HepG2 (cell line): ENCODE measurements at regions not wholly inside any gene's neighbourhood (a gene's known extent, or its start where the extent isn't known, plus 50 kb on each side); places are given as distances from the start of the nearest gene placed in this dataset.

ENCODE experiments used
- ATAC-seq: fragments of 200-7000 bp; cut with Tn5 transposase; 3 replicates; pipeline ENCODE4 v1.9.1; 2020; ENCODE audit warnings: mild to moderate bottlenecking, moderate library complexity
- BruUV-seq: library from RNA; stranded (reverse); fragments of 400-500 nt; replicated peaks from 2 replicates; lab custom pipeline; 2021; lab: Mats Ljungman, UMichigan
- CTCF ChIA-PET: fragments of 300-600 bp; formaldehyde crosslinking; extraction: SDS; loops from one replicate; lab custom pipeline; 2021; ENCODE audit warnings: low total read pairs, inconsistent platforms, low intra/inter-chr PET ratio; lab: Yijun Ruan, JAX
- POLR2A ChIA-PET: fragments of 350-600 bp; sonication (Branson Sonifier 250); formaldehyde crosslinking; loops from one replicate; lab custom pipeline; 2020; ENCODE audit warnings: antibody characterized with exemption, inconsistent platforms; lab: Yijun Ruan, JAX
- DNase-seq: peaks from one replicate; pipeline ENCODE4 v3.0.0-alpha.2; 2015; ENCODE audit warnings: low spot score
- FAIRE-seq: peaks from 3 replicates; lab custom pipeline; 2011; peaks lifted over from hg19 to GRCh38; lab: Jason Lieb, UNC
- H2AFZ ChIP-seq: one replicate; pipeline ENCODE4 v1.6.1; 2011; ENCODE audit warnings: low read length, inconsistent platforms
- H3K27ac ChIP-seq: fragments of 300-600 bp; 3 replicates; pipeline ENCODE4 v1.8.0; 2011; ENCODE audit warnings: mixed run types, mild to moderate bottlenecking, mixed read lengths, low read length, inconsistent platforms; ENCODE audit not compliant: insufficient read depth; ENCODE audit errors: extremely low read length
- H3K27me3 ChIP-seq, 2 experiments: fragments of 200-600 bp in 1 of 2; 2 replicates in 1 of 2; 3 replicates in 1 of 2; pipeline versions ENCODE4 v1.6.0 to v1.8.0; 2011; ENCODE audit warnings: low read length in 2 of 2, mild to moderate bottlenecking in 2 of 2, moderate library complexity in 2 of 2, inconsistent platforms in 1 of 2; ENCODE audit not compliant: insufficient read depth in 2 of 2, control insufficient read depth in 1 of 2
- H3K36me3 ChIP-seq, 2 experiments: fragments of 200-600 bp in 1 of 2; replicated peaks in 1 of 2; 2 replicates in 1 of 2; 3 replicates in 1 of 2; pipeline versions ENCODE4 v1.5.1 to v1.8.0; 2011; ENCODE audit warnings: low read length in 2 of 2, inconsistent platforms in 1 of 2; ENCODE audit not compliant: insufficient read depth in 2 of 2, control insufficient read depth in 1 of 2
- H3K4me1 ChIP-seq: 2 replicates; pipeline ENCODE4 v1.5.1; 2012; ENCODE audit warnings: low read length, inconsistent platforms; ENCODE audit not compliant: insufficient read depth
- H3K4me2 ChIP-seq: 2 replicates; pipeline ENCODE4 v1.6.0; 2011; ENCODE audit warnings: low read depth, low read length, inconsistent platforms
- H3K4me3 ChIP-seq, 3 experiments: fragments of 200-600 bp in 1 of 3; sonication (generic), shearing (Covaris generic) in 1 of 3; replicated peaks in 1 of 3; 2 replicates each; pipeline ENCODE4 v1.5.1; 2011 to 2016; ENCODE audit warnings: low read length in 3 of 3, inconsistent platforms in 2 of 3, low read depth in 2 of 3, mild to moderate bottlenecking in 2 of 3, control low read depth in 1 of 3, mixed read lengths in 1 of 3; ENCODE audit not compliant: insufficient read depth in 1 of 3
- H3K79me2 ChIP-seq: one replicate; pipeline ENCODE4 v1.6.1; 2011; ENCODE audit warnings: low read length, inconsistent platforms; ENCODE audit not compliant: insufficient read depth
- H3K9ac ChIP-seq: 2 replicates; pipeline ENCODE4 v1.6.0; 2011; ENCODE audit warnings: mild to moderate bottlenecking, low read depth, low read length, inconsistent platforms; ENCODE audit not compliant: insufficient read depth
- H3K9me3 ChIP-seq: 2 replicates; pipeline ENCODE4 v1.5.1; 2012; ENCODE audit warnings: mild to moderate bottlenecking, low read length
- H4K20me1 ChIP-seq: 2 replicates; pipeline ENCODE4 v1.6.0; 2011; ENCODE audit warnings: inconsistent platforms, mild to moderate bottlenecking, low read length, moderate library complexity; ENCODE audit not compliant: insufficient read depth
- ARNT ChIP-seq: fragments of 450-650 bp; IDR thresholded peaks from 2 replicates; pipeline ENCODE4 v1.6.1; 2017
- ARNTL ChIP-seq: sonication (generic); formaldehyde crosslinking; IDR thresholded peaks from 2 replicates; pipeline ENCODE4 v1.4.0; 2020; ENCODE audit warnings: mild to moderate bottlenecking, missing genetic modification reagents
- HNRNPUL1 ChIP-seq: fragments of 200-400 bp; formaldehyde crosslinking; IDR thresholded peaks from 2 replicates; pipeline ENCODE4 v1.6.1; 2017; ENCODE audit warnings: low read depth, mild to moderate bottlenecking, low read length, moderate library complexity
- NCOA5 ChIP-seq: sonication (generic); formaldehyde crosslinking; IDR thresholded peaks from 2 replicates; pipeline ENCODE4 v1.4.0; 2020; ENCODE audit warnings: missing genetic modification reagents
- STAT5B ChIP-seq: sonication (generic); formaldehyde crosslinking; IDR thresholded peaks from 2 replicates; pipeline ENCODE4 v1.4.0; 2020; ENCODE audit warnings: missing genetic modification reagents
- ZNF160 ChIP-seq: sonication (generic); formaldehyde crosslinking; IDR thresholded peaks from 2 replicates; pipeline ENCODE4 v1.8.0; 2022; ENCODE audit warnings: mild to moderate bottlenecking, inconsistent platforms, missing genetic modification reagents
- ZNF343 ChIP-seq: sonication (generic); formaldehyde crosslinking; IDR thresholded peaks from 2 replicates; pipeline ENCODE4 v1.4.0; 2020; ENCODE audit warnings: mild to moderate bottlenecking, missing genetic modification reagents
- ZNF496 ChIP-seq: sonication (generic); formaldehyde crosslinking; IDR thresholded peaks from 2 replicates; pipeline ENCODE4 v1.8.1; 2023; ENCODE audit warnings: mild to moderate bottlenecking, moderate library complexity, missing genetic modification reagents; ENCODE audit not compliant: insufficient replicate concordance
- ZNF547 ChIP-seq: sonication (generic); formaldehyde crosslinking; IDR thresholded peaks from 2 replicates; pipeline ENCODE4 v1.5.1; 2020; ENCODE audit warnings: mild to moderate bottlenecking, missing genetic modification reagents
- ZNF782 ChIP-seq: sonication (generic); formaldehyde crosslinking; IDR thresholded peaks from 2 replicates; pipeline ENCODE4 v1.4.0; 2020; ENCODE audit warnings: missing genetic modification reagents, mild to moderate bottlenecking, borderline replicate concordance
- WGBS: methylation state at CpG from one replicate; pipeline ENCODE4 v1.1.6; 2017; ENCODE audit warnings: low lambda C conversion rate; 5-methylcytosine and 5-hydroxymethylcytosine counted together
- in situ Hi-C: cut with HindIII; loops from 2 replicates; pipeline ENCODE4 v1.10.0; 2017; ENCODE audit warnings: low pct_unique_long_range_greater_than_20kb; ENCODE audit not compliant: extremely low pct_ligation_motif_present
- intact Hi-C: fragments of 100-400 bp; cut with micrococcal nuclease; formaldehyde crosslinking; loops from one replicate; pipeline ENCODE4 v1.10.0; 2022; ENCODE audit not compliant: unreplicated experiment
- TF ChIP-seq, protein P1 (sequence below): IDR thresholded peaks from 2 replicates; pipeline ENCODE4 v1.6.1; 2016; ENCODE audit warnings: low read depth
- TF ChIP-seq, protein P2 (sequence below): sonication (generic); formaldehyde crosslinking; IDR thresholded peaks from 2 replicates; pipeline ENCODE4 v1.8.1; 2023; ENCODE audit warnings: mild to moderate bottlenecking, moderate library complexity, missing genetic modification reagents

GRCh38 chr11:130588471-130588870 is 140.0 kb downstream of the ADAMTS15 start:
- TF ChIP-seq ARNTL (CRISPR knock-in tag) (no peak), ZNF547 (CRISPR knock-in tag) (no peak), ARNT (no peak), STAT5B (CRISPR knock-in tag) (no peak), ZNF343 (CRISPR knock-in tag) (no peak), HNRNPUL1 (no peak), NCOA5 (CRISPR knock-in tag) (no peak)
- TF ChIP-seq, protein P1, sequence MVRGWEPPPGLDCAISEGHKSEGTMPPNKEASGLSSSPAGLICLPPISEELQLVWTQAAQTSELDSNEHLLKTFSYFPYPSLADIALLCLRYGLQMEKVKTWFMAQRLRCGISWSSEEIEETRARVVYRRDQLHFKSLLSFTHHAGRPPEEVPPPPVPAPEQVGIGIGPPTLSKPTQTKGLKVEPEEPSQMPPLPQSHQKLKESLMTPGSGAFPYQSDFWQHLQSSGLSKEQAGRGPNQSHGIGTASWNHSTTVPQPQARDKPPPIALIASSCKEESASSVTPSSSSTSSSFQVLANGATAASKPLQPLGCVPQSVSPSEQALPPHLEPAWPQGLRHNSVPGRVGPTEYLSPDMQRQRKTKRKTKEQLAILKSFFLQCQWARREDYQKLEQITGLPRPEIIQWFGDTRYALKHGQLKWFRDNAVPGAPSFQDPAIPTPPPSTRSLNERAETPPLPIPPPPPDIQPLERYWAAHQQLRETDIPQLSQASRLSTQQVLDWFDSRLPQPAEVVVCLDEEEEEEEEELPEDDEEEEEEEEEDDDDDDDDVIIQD (CRISPR knock-in tag): no peak
- TF ChIP-seq, all 625 proteins: peak for 0
- 9% methylated on average over 2 of the region's 2 CpGs for WGBS
- intact Hi-C loops (no loop called here), in situ Hi-C loops (no loop called here)
- Histone ChIP-seq H3K4me2 (no peak overlapping the region), H4K20me1 (no peaks in the 10 kb centered on the region), H3K9me3 (no peaks in the 10 kb centered on the region), H3K9ac (no peak overlapping the region), H3K27me3 (peaks cover 0 to 1% of the 10 kb centered on the region in 2 experiments; a peak in 1 of 5 replicates), H3K79me2 (no peaks in the 10 kb centered on the region), H3K27ac (no peak overlapping the region), H2AFZ (no peak overlapping the region), H3K4me3 (no peak overlapping the region), H3K4me1 (no peaks in the 10 kb centered on the region), H3K36me3 (no peaks in the 10 kb centered on the region)
- POLR2A ChIA-PET: no interaction called here
- FAIRE-seq (no peak), ATAC-seq (no peak), DNase-seq (no peak)
- no TSS peak for BruUV-seq
- CTCF ChIA-PET: no interaction called here

- TF ChIP-seq ZNF782 (no peak), ZNF160 (no peak), ZNF496 (CRISPR knock-in tag) (no peak)
- TF ChIP-seq, protein P2, sequence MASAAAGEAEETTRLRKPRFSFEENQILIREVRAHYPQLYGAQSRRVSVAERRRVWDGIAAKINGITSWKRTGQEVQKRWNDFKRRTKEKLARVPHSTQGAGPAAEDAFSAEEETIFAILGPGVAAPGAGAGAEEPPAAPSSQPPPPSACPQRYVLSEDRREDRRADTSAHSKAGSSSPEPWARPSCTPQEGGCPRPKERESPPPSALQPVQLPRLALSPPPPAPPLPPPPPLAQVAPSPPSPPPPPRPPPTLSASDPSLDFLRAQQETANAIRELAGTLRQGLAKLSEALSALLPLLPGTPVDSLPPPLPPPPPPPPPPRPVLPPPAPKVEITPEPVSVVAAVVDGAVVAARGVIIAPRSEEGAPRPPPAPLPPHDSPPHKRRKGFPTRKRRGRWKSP: no peak
- BruUV-seq: no TSS peak
- in situ Hi-C loops (no loop called here), intact Hi-C loops (no loop called here)
- H3K9ac ChIP-seq: no peak overlapping the region
- ATAC-seq (no peak), DNase-seq (no peak), FAIRE-seq (no peak)
- no peaks in the 10 kb centered on the region for H3K27me3 ChIP-seq
- no peaks in the 10 kb centered on the region for H3K79me2 ChIP-seq
- H2AFZ ChIP-seq: no peak overlapping the region
- 3% methylated on average over 2 of the region's 2 CpGs for WGBS
- ChIA-PET POLR2A (no interaction called here), CTCF (no interaction called here)
- H3K9me3 ChIP-seq: no peaks in the 10 kb centered on the region
- H4K20me1 ChIP-seq: no peaks in the 10 kb centered on the region
- no peaks in the 10 kb centered on the region for H3K4me1 ChIP-seq
- H3K36me3 ChIP-seq: no peaks in the 10 kb centered on the region
- no peak overlapping the region for H3K4me2 ChIP-seq
- no peak overlapping the region for H3K27ac ChIP-seq
- no peak overlapping the region for H3K4me3 ChIP-seq
Observed at GRCh38 chr11:130592056-130592455, 143.6 kb downstream of the ADAMTS15 start.
